AG04450 (cell line): ENCODE measurements at regions not wholly inside any gene's neighbourhood (a gene's known extent, or its start where the extent isn't known, plus 50 kb on each side); places are given as distances from the start of the nearest gene placed in this dataset.

ENCODE experiments used
- CTCF ChIA-PET: fragments of 300-600, 350-600 bp; formaldehyde crosslinking; extraction: SDS; loops from one replicate; lab custom pipeline; 2022; ENCODE audit warnings: antibody characterized with exemption, inconsistent platforms; lab: Charles Lee
- POLR2A ChIA-PET: fragments of 350-600 bp; formaldehyde crosslinking; extraction: SDS; loops from one replicate; lab custom pipeline; 2021; ENCODE audit warnings: antibody characterized with exemption, inconsistent platforms; lab: Yijun Ruan, JAX
- DNase-seq: peaks from one replicate; pipeline ENCODE4 v3.0.0-alpha.2; 2011; ENCODE audit warnings: low read depth, low spot score
- H3K27ac ChIP-seq: one replicate; pipeline ENCODE4 v1.5.1; 2012; ENCODE audit warnings: low read depth, low read length, control low read depth
- H3K27me3 ChIP-seq: one replicate; pipeline ENCODE4 v1.6.0; 2012; ENCODE audit warnings: low read length; ENCODE audit not compliant: control insufficient read depth, insufficient read depth
- H3K4me3 ChIP-seq: 2 replicates; pipeline ENCODE4 v1.5.1; 2011; ENCODE audit warnings: mild to moderate bottlenecking, low read depth, low read length, control low read depth
- H3K9me3 ChIP-seq: 2 replicates; pipeline ENCODE4 v1.5.1; 2012; ENCODE audit warnings: low read length; ENCODE audit not compliant: control insufficient read depth, insufficient read depth
- TF ChIP-seq, protein P1 (sequence below): IDR thresholded peaks from 2 replicates; pipeline ENCODE4 v1.5.1; 2011; ENCODE audit warnings: low read depth, low read length, control low read depth, inconsistent platforms

- POLR2A ChIA-PET = no interaction called here
- CTCF ChIA-PET = no interaction called here
- TF ChIP-seq, protein P1, sequence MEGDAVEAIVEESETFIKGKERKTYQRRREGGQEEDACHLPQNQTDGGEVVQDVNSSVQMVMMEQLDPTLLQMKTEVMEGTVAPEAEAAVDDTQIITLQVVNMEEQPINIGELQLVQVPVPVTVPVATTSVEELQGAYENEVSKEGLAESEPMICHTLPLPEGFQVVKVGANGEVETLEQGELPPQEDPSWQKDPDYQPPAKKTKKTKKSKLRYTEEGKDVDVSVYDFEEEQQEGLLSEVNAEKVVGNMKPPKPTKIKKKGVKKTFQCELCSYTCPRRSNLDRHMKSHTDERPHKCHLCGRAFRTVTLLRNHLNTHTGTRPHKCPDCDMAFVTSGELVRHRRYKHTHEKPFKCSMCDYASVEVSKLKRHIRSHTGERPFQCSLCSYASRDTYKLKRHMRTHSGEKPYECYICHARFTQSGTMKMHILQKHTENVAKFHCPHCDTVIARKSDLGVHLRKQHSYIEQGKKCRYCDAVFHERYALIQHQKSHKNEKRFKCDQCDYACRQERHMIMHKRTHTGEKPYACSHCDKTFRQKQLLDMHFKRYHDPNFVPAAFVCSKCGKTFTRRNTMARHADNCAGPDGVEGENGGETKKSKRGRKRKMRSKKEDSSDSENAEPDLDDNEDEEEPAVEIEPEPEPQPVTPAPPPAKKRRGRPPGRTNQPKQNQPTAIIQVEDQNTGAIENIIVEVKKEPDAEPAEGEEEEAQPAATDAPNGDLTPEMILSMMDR = no peak
These were observed 695.5 kb downstream of the PCDH7 start for GRCh38 chr4:31415629-31416028.

DNA sequence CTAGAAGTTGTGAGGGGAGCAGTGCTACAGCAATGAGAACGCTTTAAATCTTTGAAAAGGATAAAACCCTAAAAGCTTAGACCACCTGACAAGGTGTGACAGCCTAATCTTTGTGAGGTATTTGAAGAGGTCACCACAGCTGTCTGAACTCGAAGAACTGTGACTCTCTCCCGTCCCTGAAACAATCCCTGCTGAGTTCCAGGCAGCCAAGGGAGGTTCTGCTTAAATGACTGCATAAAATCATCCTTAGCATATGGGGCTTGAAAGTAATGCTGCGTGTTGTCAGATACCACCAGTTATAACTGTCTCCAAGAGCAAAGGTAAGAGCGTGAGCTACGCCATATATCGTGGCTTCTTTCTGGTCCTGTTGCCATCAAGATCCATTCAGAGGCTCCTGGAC, 696.3 kb downstream of the PCDH7 start:
- ChIA-PET CTCF (no interaction called here), POLR2A (no interaction called here)
- TF ChIP-seq, protein P1 = no peak
- no peak overlapping the region for H3K27ac ChIP-seq
- no peak overlapping the region for H3K4me3 ChIP-seq
- no peaks in the 10 kb centered on the region for H3K9me3 ChIP-seq
- no peaks in the 10 kb centered on the region for H3K27me3 ChIP-seq
- no peak for DNase-seq

More at GRCh38 chr4:31415629-31416028, 695.5 kb downstream of the PCDH7 start:
- H3K9me3 ChIP-seq = no peaks in the 10 kb centered on the region
- H3K27ac ChIP-seq = no peak overlapping the region
- no peaks in the 10 kb centered on the region for H3K27me3 ChIP-seq
- no peak overlapping the region for H3K4me3 ChIP-seq
- no peak for DNase-seq

DNA sequence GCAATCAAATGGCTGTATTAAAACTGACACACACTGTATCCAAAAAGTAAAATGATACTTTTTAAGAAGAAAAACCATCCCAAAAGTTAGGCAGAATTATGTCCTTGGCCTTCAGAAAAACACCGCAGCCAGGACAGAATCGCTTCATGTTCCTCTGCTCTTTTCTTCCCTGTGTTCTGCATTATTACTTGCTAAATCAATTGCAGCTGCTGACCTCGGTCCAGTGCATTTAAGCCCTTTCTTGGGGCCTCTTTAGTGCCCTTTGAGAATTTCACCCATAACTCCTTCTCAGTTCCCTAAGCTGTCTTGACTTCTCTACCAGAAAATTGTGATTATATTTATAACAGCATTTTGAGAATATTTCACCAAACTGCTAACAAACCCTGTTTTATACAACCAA, 696.9 kb downstream of the PCDH7 start:
- no peaks in the 10 kb centered on the region for H3K9me3 ChIP-seq
- ChIA-PET POLR2A (no interaction called here), CTCF (no interaction called here)
- H3K27ac ChIP-seq = no peak overlapping the region
- no peak for DNase-seq
- H3K4me3 ChIP-seq = no peak overlapping the region
- TF ChIP-seq, protein P1 = no peak
- no peaks in the 10 kb centered on the region for H3K27me3 ChIP-seq

DNA sequence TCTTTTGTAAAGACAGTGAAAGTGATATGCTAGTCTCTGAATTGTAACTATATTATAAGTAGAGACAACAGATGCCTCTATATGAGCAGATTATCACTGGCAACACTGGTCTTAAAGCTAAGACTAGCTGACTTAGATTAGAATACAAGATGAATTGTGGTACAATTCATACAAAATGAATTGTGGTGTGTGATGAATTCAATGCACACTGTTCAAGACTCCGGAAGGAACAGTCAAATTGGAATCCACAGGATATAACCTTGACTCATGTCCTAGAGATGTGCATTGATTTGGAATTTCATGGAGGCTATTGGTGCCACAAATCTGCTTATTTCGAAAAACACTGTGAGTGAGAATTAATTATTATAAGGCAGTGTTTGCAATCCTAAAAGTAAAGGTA, 701.8 kb downstream of the PCDH7 start:
- H3K27me3 ChIP-seq = no peaks in the 10 kb centered on the region
- no peak for DNase-seq
- H3K9me3 ChIP-seq = no peaks in the 10 kb centered on the region
- H3K4me3 ChIP-seq = no peak overlapping the region
- POLR2A ChIA-PET = no interaction called here
- H3K27ac ChIP-seq = no peak overlapping the region
- CTCF ChIA-PET = no interaction called here
- TF ChIP-seq, protein P1 = no peak

DNA sequence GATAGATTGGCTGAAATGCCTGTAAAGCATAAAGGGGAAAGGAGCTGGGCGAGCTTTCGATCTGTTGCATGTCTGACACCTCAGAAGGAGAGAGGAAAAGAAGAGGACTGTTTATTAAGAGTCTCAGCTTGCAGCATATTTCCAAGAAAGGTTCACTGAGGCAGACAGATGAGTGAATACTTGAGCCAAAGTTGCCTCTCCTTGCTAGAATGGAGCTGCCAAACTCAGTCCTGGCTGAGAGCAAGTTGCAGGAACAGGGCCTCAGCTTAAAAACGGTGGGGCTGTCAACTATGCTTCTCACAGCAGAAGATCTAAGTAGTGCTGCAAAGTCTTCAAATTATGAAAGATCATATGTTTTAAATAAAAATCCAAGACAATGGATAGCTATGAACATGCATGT, 707.5 kb downstream of the PCDH7 start:
- DNase-seq = no peak
- no peaks in the 10 kb centered on the region for H3K9me3 ChIP-seq
- TF ChIP-seq, protein P1 = no peak
- ChIA-PET POLR2A (no interaction called here), CTCF (no interaction called here)
- H3K27ac ChIP-seq = no peak overlapping the region
- H3K27me3 ChIP-seq = no peaks in the 10 kb centered on the region
- no peak overlapping the region for H3K4me3 ChIP-seq
